ENCODE measurements at regions not wholly inside any gene's neighbourhood (a gene's known extent, or its start where the extent isn't known, plus 50 kb on each side); places are given as distances from the start of the nearest gene placed in this dataset.
"Not testable (repeated sequence)": the region's sequence is repeated elsewhere in the genome, so short reads cannot be mapped to it uniquely, and the experiment has no call there.

- no peaks in the 10 kb centered on the region for H3K9me3 Mint-ChIP-seq (ENCODE audit: unreplicated experiment)
- H3K36me3 Mint-ChIP-seq (ENCODE audit: unreplicated experiment), result no peaks in the 10 kb centered on the region
- TF ChIP-seq, protein P1, sequence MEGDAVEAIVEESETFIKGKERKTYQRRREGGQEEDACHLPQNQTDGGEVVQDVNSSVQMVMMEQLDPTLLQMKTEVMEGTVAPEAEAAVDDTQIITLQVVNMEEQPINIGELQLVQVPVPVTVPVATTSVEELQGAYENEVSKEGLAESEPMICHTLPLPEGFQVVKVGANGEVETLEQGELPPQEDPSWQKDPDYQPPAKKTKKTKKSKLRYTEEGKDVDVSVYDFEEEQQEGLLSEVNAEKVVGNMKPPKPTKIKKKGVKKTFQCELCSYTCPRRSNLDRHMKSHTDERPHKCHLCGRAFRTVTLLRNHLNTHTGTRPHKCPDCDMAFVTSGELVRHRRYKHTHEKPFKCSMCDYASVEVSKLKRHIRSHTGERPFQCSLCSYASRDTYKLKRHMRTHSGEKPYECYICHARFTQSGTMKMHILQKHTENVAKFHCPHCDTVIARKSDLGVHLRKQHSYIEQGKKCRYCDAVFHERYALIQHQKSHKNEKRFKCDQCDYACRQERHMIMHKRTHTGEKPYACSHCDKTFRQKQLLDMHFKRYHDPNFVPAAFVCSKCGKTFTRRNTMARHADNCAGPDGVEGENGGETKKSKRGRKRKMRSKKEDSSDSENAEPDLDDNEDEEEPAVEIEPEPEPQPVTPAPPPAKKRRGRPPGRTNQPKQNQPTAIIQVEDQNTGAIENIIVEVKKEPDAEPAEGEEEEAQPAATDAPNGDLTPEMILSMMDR (IDR thresholded peaks at IDR 0.05), result no peak
- no peaks in the 10 kb centered on the region for H3K27me3 Mint-ChIP-seq (ENCODE audit: unreplicated experiment)
- H3K4me1 Mint-ChIP-seq (ENCODE audit: unreplicated experiment), result no peaks in the 10 kb centered on the region
- H3K27ac Mint-ChIP-seq (ENCODE audit: unreplicated experiment), result no peak overlapping the region
- DNase-seq (ENCODE audit: extremely low spot score, unreplicated experiment), result no peak
- H3K4me3 Mint-ChIP-seq (ENCODE audit: unreplicated experiment), result no peak overlapping the region
Observed at GRCh38 chr22:33163815-33164214, 105.6 kb upstream of the SYN3 start.

DNA sequence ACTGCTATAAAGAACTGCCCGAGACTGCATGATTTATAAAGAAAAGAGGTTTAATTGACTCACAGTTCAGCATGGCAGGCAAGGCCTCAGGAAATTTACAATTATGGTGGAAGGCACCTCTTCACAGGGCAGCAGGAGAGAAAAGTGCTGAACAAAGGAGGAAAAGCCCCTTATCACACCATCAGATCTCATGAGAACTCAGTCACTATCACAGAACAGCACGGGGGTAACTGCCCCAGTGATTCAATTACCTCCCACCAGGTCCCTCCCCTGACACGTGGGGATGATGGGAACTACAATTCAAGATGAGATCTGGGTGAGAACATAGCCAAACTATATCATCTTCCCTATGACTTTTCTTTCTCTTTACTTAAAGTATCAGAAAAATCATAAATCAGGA lies 104.0 kb upstream of the SYN3 start:
- Mint-ChIP-seq H3K36me3 (ENCODE audit: unreplicated experiment) (no peaks in the 10 kb centered on the region), H3K4me1 (ENCODE audit: unreplicated experiment) (no peaks in the 10 kb centered on the region), H3K27me3 (ENCODE audit: unreplicated experiment) (no peaks in the 10 kb centered on the region), H3K9me3 (ENCODE audit: unreplicated experiment) (peaks cover 4% of the 10 kb centered on the region), H3K27ac (ENCODE audit: unreplicated experiment) (no peak overlapping the region), H3K4me3 (ENCODE audit: unreplicated experiment) (no peak overlapping the region)
- no peak for DNase-seq (ENCODE audit: extremely low spot score, unreplicated experiment)
- TF ChIP-seq, protein P1 (IDR thresholded peaks at IDR 0.05), result no peak

DNA sequence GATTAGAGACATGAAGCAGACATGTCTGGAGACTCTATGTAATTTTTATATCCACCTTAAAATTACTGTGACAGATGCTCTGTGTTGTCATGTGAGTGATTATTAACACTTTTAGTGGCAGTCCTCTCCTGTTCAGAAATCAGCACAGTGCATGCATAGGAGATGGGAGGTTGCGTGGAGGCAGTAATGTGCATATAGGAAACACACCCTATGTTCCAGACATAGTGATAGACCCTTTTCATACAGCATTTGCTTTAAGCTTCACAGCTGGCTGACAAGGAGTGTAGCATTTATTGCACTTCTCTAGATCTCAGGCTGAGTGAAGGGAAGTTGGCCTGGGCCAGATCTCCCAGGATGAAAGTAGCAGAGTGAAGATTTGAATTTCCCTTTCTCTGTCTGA lies 102.3 kb upstream of the SYN3 start:
- H3K27ac Mint-ChIP-seq (ENCODE audit: unreplicated experiment), result no peak overlapping the region
- TF ChIP-seq, protein P1 (IDR thresholded peaks at IDR 0.05), result no peak

DNA sequence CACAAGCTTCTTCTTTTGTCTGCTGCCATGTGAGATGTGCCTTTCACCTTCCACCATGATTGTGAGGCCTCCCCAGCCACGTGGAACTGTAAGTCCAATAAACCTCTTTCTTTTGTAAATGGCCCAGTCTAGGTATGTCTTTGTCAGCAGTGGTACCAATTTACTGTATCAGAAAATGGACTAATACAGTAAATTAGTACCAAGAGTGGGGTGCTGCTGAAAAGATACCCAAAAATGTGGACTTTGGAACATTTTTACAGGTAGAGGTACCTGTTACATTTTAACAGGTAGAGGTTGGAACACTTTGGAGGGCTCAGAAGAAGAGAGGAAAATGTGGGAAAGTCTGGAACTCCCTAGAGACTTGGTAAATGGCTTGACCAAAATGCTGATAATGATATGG lies 96.8 kb upstream of the SYN3 start:
- not testable (repeated sequence) for H3K4me3 Mint-ChIP-seq (ENCODE audit: unreplicated experiment); H3K27me3 Mint-ChIP-seq (ENCODE audit: unreplicated experiment); H3K27ac Mint-ChIP-seq (ENCODE audit: unreplicated experiment); H3K36me3 Mint-ChIP-seq (ENCODE audit: unreplicated experiment); H3K4me1 Mint-ChIP-seq (ENCODE audit: unreplicated experiment); DNase-seq (ENCODE audit: extremely low spot score, unreplicated experiment)
- H3K9me3 Mint-ChIP-seq (ENCODE audit: unreplicated experiment), result peaks cover 27% of the 10 kb centered on the region

More for the DNA sequence above, 102.3 kb upstream of the SYN3 start:
- Mint-ChIP-seq H3K36me3 (ENCODE audit: unreplicated experiment) (no peaks in the 10 kb centered on the region), H3K27me3 (ENCODE audit: unreplicated experiment) (no peaks in the 10 kb centered on the region), H3K9me3 (ENCODE audit: unreplicated experiment) (peaks cover 4% of the 10 kb centered on the region), H3K4me1 (ENCODE audit: unreplicated experiment) (no peaks in the 10 kb centered on the region), H3K4me3 (ENCODE audit: unreplicated experiment) (no peak overlapping the region)
- DNase-seq (ENCODE audit: extremely low spot score, unreplicated experiment), result no peak

DNA sequence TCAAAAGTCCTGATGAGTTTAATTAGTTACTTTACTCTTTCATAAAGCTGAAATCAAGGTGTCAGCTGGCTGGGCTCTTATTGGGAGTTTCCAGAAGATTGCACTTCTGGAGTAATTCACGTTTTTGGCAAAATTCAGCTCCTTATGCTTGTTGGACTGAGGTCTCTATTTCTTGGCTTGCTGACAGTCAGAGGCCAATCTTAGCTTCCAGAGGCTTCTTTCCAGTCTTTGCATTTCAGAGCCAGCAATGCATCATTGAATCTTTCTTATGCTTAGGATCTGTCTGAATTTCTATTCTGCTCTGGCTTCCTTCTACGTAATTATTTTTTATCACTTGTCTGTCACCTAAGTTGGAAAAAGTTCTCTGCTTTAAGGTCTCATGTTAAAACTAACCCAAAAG lies 91.4 kb upstream of the SYN3 start:
- Mint-ChIP-seq H3K9me3 (ENCODE audit: unreplicated experiment) (peaks cover 19% of the 10 kb centered on the region), H3K36me3 (ENCODE audit: unreplicated experiment) (no peaks in the 10 kb centered on the region), H3K27me3 (ENCODE audit: unreplicated experiment) (no peaks in the 10 kb centered on the region), H3K27ac (ENCODE audit: unreplicated experiment) (no peak overlapping the region), H3K4me3 (ENCODE audit: unreplicated experiment) (no peak overlapping the region), H3K4me1 (ENCODE audit: unreplicated experiment) (no peaks in the 10 kb centered on the region)
- no peak for DNase-seq (ENCODE audit: extremely low spot score, unreplicated experiment)
- TF ChIP-seq, protein P1 (IDR thresholded peaks at IDR 0.05), result no peak

GRCh38 chr22:33144721-33145120 lies 86.5 kb upstream of the SYN3 start:
- TF ChIP-seq, protein P1 (IDR thresholded peaks at IDR 0.05), result no peak
- DNase-seq (ENCODE audit: extremely low spot score, unreplicated experiment), result no peak
- peaks cover 14% of the 10 kb centered on the region for H3K9me3 Mint-ChIP-seq (ENCODE audit: unreplicated experiment)
- no peak overlapping the region for H3K4me3 Mint-ChIP-seq (ENCODE audit: unreplicated experiment)
- no peaks in the 10 kb centered on the region for H3K4me1 Mint-ChIP-seq (ENCODE audit: unreplicated experiment)
- no peak overlapping the region for H3K27ac Mint-ChIP-seq (ENCODE audit: unreplicated experiment)
- H3K27me3 Mint-ChIP-seq (ENCODE audit: unreplicated experiment), result no peaks in the 10 kb centered on the region
- H3K36me3 Mint-ChIP-seq (ENCODE audit: unreplicated experiment), result no peaks in the 10 kb centered on the region
